ENCODE measurements at regions not wholly inside any gene's neighbourhood (a gene's known extent, or its start where the extent isn't known, plus 50 kb on each side); places are given as distances from the start of the nearest gene placed in this dataset.

DNA sequence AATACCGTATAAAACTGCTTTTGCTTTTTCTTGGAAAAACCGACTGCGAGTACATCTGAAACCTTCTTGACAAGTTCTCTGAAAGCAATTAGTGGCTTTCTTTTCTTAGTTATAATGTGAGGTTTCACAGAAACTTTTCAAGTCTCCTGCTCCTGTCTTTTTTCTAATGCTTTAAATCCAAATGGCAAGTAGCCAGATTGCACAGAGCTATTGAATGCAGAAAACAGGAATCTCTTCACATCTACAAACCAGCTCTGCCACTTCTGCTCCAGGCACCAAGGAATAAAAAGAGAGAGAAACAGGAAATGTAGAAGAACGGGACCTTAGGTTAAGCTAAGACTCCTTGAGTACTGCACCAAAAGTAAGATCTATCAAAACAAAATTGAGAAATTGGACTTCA lies 267.3 kb upstream of the TET2 start:
- Histone ChIP-seq H3K9me3 (no peaks in the 10 kb centered on the region), H3K27me3 (no peaks in the 10 kb centered on the region), H3K4me3 (no peak overlapping the region), H3K4me1 (peaks cover 0 to 13% (median 0%) of the 10 kb centered on the region in 4 donors), H3K36me3 (no peaks in the 10 kb centered on the region), H3K27ac (replicated peaks in 1 of 4) (no peak overlapping the region)
- DNase-seq (ENCODE audit: extremely low spot score), result no peak
- TF ChIP-seq POLR2AphosphoS5 (IDR thresholded peaks at IDR 0.05), result no peak
- no peak for TF ChIP-seq EP300 (IDR thresholded peaks at IDR 0.05)
- no peak for TF ChIP-seq POLR2A (IDR thresholded peaks at IDR 0.05; ENCODE audit: low read depth)
- TF ChIP-seq, protein P1, sequence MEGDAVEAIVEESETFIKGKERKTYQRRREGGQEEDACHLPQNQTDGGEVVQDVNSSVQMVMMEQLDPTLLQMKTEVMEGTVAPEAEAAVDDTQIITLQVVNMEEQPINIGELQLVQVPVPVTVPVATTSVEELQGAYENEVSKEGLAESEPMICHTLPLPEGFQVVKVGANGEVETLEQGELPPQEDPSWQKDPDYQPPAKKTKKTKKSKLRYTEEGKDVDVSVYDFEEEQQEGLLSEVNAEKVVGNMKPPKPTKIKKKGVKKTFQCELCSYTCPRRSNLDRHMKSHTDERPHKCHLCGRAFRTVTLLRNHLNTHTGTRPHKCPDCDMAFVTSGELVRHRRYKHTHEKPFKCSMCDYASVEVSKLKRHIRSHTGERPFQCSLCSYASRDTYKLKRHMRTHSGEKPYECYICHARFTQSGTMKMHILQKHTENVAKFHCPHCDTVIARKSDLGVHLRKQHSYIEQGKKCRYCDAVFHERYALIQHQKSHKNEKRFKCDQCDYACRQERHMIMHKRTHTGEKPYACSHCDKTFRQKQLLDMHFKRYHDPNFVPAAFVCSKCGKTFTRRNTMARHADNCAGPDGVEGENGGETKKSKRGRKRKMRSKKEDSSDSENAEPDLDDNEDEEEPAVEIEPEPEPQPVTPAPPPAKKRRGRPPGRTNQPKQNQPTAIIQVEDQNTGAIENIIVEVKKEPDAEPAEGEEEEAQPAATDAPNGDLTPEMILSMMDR (IDR thresholded peaks at IDR 0.05), result no peak
- WGBS, result 51% methylated on average over 4 of the region's 4 CpGs
- intact Hi-C loops (cut with DNase I), result no loop called here

GRCh38 chr4:104879854-104880253 lies 266.8 kb upstream of the TET2 start:
- TF ChIP-seq, protein P1 (IDR thresholded peaks at IDR 0.05), result no peak
- WGBS, result 97% methylated on average over 2 of the region's 2 CpGs
- Histone ChIP-seq H3K4me1 (peaks cover 0 to 13% (median 0%) of the 10 kb centered on the region in 4 donors), H3K27ac (replicated peaks in 1 of 4) (no peak overlapping the region), H3K9me3 (no peaks in the 10 kb centered on the region), H3K27me3 (no peaks in the 10 kb centered on the region), H3K36me3 (no peaks in the 10 kb centered on the region), H3K4me3 (no peak overlapping the region)
- intact Hi-C loops (cut with DNase I), result no loop called here
- DNase-seq (ENCODE audit: extremely low spot score), result no peak

DNA sequence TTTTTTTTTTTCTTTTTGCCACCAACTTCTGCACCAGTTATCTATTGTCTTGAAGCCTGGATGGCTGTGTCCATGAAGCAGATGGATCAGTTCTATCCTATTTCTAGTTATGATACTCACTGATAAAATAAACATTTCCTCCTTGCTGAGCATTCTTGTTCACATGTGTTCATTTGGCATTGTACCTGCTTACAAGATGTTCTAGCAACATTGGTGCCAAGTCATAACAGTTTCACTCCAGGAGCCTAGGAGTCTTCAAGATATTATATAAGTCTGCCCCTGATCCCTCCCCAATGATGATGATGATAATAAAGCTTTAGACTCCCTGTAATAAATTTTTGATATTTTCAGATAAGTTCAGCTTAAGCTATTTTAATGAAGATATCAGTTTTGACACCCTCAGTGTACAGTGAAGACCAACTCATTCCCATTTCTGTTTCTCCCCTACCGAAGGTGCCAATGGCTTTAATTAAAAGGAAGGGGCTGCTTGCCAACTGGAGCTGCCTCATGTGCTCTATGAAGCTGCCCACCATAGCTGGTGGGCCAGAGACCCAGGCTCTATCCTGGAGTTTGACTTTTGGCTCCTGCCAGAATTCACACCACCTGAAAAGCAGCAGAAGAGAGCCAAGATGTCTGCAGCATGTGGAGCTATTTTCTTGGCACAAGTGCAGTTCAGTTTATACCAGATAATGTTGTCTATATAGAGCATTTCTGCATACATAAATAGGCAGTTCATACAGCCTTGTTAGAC lies 265.4 kb upstream of the TET2 start:
- WGBS, result 75% methylated on average over 1 of the region's 1 CpG
- no peak overlapping the region for H3K27ac ChIP-seq (replicated peaks in 1 of 4)
- H3K4me3 ChIP-seq, result no peak overlapping the region
- intact Hi-C loops (cut with DNase I), result no loop called here
- peaks cover 0 to 13% (median 0%) of the 10 kb centered on the region in 4 donors for H3K4me1 ChIP-seq
- H3K9me3 ChIP-seq, result no peaks in the 10 kb centered on the region
- H3K27me3 ChIP-seq, result no peaks in the 10 kb centered on the region
- TF ChIP-seq POLR2A (IDR thresholded peaks at IDR 0.05; ENCODE audit: low read depth) (no peak), POLR2AphosphoS5 (IDR thresholded peaks at IDR 0.05) (no peak), EP300 (IDR thresholded peaks at IDR 0.05) (no peak)
- TF ChIP-seq, protein P1 (IDR thresholded peaks at IDR 0.05), result no peak
- H3K36me3 ChIP-seq, result no peaks in the 10 kb centered on the region
- DNase-seq (ENCODE audit: extremely low spot score), result no peak

DNA sequence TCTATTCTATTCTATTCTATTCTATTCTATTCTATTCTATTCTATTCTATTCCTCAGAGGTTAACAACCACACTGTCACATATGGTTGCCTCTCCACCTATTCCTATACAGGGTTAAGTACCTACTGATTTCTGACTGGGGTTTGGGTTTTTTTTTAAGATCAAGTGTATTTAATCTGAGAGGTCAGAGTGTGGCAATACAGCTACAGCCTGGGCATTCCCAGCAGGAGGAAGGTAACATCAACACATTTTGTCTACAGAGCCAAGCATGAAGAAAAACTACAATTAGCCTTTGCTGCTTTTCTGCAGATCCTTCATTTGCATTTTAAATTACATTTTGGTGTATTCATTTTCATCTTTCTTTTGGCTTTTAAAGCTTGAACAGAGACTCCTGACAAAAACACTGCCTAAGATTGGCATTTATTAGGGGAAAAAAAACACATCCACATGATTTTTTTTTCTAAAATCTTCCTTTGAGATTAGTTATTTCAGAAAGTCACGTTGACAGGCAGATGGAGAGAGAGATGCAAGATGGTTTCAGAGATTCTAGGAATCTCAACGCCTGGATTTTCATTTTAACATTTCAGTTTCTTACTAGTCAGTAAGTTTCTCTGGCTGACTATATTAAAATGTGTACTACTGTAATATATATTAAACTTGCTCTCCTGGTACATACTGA lies 255.9 kb upstream of the TET2 start:
- no peaks in the 10 kb centered on the region for H3K4me1 ChIP-seq
- TF ChIP-seq, protein P1 (IDR thresholded peaks at IDR 0.05), result no peak
- TF ChIP-seq POLR2AphosphoS5 (IDR thresholded peaks at IDR 0.05), result no peak
- TF ChIP-seq POLR2A (IDR thresholded peaks at IDR 0.05; ENCODE audit: low read depth), result no peak
- no peak for TF ChIP-seq EP300 (IDR thresholded peaks at IDR 0.05)

More for the DNA sequence above, 255.9 kb upstream of the TET2 start:
- Histone ChIP-seq H3K4me3 (no peak overlapping the region), H3K27me3 (no peaks in the 10 kb centered on the region), H3K27ac (replicated peaks in 1 of 4) (no peak overlapping the region), H3K36me3 (no peaks in the 10 kb centered on the region), H3K9me3 (no peaks in the 10 kb centered on the region)
- DNase-seq (ENCODE audit: extremely low spot score), result no peak
- WGBS, result 67% methylated on average over 2 of the region's 2 CpGs
- intact Hi-C loops (cut with DNase I), result no loop called here

All from esophagus muscularis mucosa (tissue), 4 donors.